HG02588 (cell line): ENCODE measurements at regions not wholly inside any gene's neighbourhood (a gene's known extent, or its start where the extent isn't known, plus 50 kb on each side); places are given as distances from the start of the nearest gene placed in this dataset.
A peak's percentile ranks its signal among the peaks of the same experiment; 100 is the strongest.

Experiments
- ATAC-seq: cut with Tn5 transposase; IDR thresholded peaks from one replicate; pipeline ENCODE4 v1.9.1; 2021; ENCODE audit warnings: mild to moderate bottlenecking, moderate library complexity; ENCODE audit not compliant: unreplicated experiment

DNA sequence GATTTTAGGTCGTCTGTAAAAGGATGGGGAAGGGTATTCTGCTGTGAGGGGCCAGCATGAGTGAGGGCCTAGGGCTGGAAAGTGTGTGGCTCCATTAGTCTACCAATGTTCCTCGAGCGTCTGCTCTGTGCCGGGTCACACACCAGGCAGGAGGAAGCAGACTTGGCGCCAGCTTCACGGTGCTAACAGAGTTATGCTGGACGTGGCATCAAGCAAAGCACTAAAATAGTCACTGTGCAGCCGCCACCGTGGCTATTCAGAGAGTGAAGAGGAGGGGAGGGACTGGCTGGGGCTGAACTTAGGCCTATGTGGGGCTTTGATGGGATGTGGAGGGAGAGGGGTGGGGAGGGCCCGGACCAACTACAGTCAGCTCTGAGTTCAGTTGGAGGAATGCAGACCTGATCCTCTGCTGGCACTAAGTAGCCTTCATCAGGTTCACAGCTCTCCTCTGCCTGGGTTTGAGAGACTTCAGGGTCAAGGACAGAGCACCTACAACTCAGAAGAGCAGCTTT, 83.9 kb upstream of the MSX1 start:
- no peak for ATAC-seq

GRCh38 chr4:4772534-4772933, 86.9 kb upstream of the MSX1 start:
- no peak for ATAC-seq

- ATAC-seq = no peak
These were observed 88.3 kb upstream of the MSX1 start for GRCh38 chr4:4771160-4771559.

DNA sequence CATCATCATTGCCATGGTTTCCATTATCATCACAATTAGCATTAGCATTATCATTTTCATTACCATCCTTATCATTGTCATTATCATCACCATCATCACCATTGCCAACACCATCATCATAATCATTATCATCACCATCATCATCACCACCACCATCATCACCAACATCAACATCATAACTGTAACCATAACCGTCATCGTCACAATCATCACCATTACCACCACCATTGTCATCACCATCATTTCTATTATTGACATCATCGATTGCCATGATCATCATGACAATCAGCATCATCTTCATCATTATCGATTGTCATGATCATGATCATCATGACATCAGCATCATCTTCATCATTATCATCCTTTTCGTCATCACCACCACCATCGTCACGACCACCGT, 88.9 kb upstream of the MSX1 start:
- ATAC-seq = no peak

DNA sequence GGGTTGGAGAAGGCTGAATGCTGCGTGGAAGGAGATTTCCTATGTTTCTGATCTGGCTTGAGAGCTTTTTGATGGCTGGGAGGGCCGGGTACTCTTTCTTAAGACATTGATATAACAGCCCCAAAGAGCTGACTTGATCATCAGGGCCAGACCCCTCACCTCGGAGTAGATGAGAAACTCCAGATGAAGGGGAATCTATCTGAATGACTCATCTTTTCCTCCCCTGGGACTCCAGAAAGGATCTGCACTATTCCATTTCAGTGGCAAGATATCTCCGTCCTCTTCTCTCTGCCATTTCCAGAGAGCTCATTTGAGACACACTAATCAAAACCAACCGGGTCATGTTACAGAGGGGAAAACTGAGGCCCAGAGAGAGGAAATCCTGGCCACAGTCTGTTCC, 92.9 kb upstream of the MSX1 start:
- no peak for ATAC-seq

DNA sequence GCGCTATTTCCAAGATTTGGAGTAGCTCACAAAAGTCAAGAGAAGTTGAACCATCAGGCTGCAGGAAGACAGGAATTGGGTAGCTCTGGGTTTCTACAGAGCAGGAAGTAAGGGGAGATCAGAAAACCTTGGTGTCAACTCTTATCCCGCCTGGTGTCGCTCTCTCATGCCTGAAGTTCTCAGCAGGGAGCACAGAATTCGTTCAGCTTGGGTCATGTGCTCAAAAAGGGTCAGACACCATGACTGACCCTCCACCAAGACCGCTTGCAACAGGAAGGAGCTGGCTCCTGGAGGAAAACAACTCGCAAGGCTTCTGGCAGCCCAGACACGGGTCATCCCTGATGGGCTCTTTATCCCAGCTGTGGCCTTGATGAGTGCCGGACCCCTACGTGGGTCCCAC, 93.7 kb upstream of the MSX1 start:
- no peak for ATAC-seq

- ATAC-seq = no peak
These were observed 94.9 kb upstream of the MSX1 start for GRCh38 chr4:4764558-4764905.

DNA sequence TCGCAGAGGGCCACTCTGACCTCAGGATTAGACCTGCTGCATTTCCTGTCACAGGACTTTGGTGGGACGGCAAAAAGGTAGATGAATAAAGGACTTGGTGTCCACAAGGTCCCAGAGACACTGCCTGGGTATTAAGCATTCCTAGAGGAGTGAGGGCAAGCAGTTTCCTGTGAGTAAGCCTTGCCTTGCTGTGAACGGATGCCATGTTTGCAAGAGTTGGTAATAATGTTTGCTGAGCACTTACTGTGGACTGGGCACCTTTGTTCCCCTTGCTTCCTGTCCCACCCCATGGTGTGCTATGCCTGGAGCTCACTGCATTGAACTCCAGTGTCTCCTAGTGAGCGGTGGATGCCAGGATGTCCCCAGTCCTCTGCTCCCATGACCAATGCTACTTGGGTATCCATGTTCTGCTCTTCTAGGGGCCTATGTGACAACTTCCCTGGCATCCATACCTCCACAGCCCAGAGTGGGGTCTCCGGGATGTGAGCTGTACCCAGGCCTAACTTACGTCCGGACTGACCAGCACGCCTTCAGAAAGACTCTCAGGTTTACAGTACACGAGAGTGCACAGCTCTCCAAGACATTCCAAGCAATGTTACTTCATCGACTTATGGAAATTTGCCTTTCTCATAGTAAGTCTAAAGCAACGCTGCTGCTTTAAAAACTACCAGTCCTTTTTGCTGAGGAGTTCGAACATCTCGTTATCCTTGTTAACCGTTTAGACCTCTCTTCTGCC, 95.5 kb upstream of the MSX1 start:
- ATAC-seq = no peak

- ATAC-seq = peak; percentile 88
These were observed 96.3 kb upstream of the MSX1 start for GRCh38 chr4:4762909-4763821.

DNA sequence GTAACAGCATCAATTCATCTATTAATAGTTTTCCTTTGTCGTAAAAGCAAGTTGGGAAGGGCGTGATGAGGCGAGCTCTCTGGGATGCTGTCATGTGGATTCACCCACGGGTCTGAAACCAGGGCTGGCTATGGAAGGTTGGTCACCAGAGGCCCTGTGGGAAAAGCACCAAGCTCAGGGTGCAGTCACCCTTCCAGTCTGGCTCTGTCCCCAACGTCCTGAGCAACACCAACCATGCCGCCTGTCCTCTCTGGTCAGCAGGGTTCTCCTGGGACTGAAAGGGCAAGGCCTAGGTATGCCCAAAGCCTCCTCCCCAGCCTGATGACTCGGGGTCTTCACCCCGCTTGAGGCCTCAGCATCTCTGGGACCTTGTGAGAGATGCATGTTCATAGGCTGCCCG, 97.2 kb upstream of the MSX1 start:
- no peak for ATAC-seq

- no peak for ATAC-seq
These were observed 98.1 kb upstream of the MSX1 start for GRCh38 chr4:4761128-4761982.

DNA sequence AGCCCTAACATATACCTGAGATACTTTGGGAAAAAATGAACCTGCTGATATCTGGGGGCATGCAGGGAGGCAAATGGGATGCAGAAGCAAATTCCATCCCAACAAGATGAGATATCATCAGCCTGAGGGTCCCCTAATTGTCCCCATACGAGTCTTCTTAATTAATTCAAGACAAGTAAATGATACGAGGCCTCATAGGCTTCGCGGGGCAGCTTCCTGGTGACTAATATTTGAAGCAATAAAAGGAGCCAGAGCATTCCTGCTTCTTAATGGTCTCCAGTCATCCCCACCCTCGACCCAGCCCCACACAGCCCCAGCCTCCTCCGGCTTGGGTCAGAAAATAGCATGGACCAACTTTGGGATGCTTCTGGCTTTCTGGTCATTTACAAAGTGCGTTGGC, 99.6 kb upstream of the MSX1 start:
- no peak for ATAC-seq

DNA sequence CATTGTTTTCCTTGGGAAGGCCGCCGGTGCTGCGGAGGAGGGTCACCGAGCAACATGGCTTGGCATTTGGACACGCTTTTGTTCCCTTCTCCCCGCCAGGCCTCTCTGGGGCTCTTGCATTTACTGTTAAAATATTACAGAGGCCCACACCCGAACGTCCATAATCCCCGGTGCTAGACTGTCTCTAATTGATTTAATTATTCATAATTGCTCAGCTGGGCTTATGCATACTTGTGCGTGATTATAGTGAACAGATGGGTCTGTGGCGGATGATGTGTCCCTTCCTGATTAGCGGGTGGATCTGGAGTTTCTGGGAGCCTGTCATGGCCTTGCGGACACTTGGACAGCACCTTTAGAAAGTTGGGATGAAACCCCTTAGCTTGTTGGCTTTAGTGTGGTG, 100.2 kb upstream of the MSX1 start:
- no peak for ATAC-seq

- peak; percentile 37 for ATAC-seq
These were observed 100.8 kb upstream of the MSX1 start for GRCh38 chr4:4758681-4759080.

DNA sequence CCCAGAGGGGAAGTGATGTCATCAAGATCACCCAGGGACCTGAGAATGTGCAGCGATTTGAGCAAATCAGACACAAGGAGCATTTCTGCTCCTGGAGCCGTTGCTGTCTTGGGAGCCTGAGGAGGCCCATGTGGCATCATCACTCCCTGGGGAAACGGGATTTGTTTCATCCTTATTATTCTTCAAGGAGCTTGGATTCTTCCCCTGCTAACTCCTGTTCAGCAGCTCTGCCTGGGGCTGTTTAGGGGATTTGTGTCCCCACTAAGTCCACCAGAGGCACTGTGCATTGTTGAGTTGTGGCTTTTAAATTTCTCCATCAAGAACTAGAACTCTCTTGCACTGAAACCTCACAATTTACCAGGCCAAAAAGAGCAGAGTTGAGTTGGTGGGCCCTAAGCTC, 104.2 kb upstream of the MSX1 start:
- ATAC-seq = no peak

GRCh38 chr4:4754641-4755040, 104.8 kb upstream of the MSX1 start:
- no peak for ATAC-seq

GRCh38 chr4:4753643-4754042, 105.8 kb upstream of the MSX1 start:
- no peak for ATAC-seq

DNA sequence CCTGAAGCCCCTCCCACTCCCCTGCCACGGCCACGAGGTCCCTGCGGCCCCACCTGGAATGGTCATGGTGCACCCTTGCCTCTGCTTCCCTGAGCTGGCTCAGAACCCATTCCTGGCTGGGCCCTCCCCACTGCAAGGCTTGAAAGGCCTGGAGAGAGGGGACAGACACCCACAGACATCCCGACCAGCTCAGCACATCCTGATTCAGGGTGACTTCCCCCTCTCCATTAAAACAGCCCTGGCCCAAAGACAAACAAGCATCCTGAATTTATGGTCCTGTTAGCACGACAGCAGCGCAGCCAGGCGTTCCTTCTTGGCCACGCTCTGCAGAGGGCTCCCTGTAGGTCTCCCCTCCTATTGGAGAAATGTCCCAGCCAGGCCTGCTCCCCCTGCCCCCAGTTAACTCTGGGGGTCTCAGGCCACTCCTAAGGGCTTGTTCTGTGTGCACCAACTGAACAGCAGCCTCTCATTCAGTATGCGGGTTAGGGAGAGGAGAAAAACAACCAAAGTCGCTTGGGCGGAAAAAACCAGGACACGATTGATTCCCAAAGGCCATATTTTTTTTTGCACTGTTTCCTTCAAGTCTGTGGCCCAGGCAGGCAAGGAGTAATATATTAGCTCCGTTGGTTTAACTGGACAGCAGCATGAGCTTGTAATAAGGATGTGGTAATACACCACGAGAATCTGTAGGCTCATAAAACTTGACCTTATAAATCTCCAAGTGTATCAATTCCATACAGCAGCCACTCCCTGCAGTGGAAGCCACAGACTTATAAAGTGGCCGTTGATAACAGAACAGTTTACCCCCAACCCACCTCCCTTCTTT, 106.7 kb upstream of the MSX1 start:
- no peak for ATAC-seq

GRCh38 chr4:4752025-4752424, 107.4 kb upstream of the MSX1 start:
- ATAC-seq = no peak

- no peak for ATAC-seq
These were observed 109.3 kb upstream of the MSX1 start for GRCh38 chr4:4750187-4750586.
